Putamen (tissue), 1 donor: ENCODE measurements at regions not wholly inside any gene's neighbourhood (a gene's known extent, or its start where the extent isn't known, plus 50 kb on each side); places are given as distances from the start of the nearest gene placed in this dataset.

ENCODE experiments used
- DNase-seq: peaks from one replicate; pipeline ENCODE4 v3.0.0-alpha.2; 2016; ENCODE audit warnings: low spot score

DNA sequence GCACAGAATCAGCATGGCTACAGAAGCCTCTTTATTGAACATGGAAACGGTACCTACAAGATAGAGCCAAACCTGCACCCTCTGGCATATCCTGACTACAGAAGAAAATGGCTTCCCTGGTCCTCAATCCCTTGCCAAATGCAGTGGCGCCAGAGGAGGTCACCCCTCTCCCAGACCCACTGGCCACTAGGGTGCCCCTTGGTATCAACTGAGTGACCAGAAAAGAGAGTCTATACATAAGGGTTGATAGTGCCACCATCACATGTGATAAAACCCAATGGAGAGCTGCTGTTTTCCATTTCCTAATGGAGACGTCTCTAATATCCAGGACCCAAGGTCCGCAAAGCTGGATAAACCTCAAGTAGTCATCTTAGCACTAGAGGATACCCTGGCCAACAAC lies 52.7 kb upstream of the ALK start:
- no peak for DNase-seq

DNA sequence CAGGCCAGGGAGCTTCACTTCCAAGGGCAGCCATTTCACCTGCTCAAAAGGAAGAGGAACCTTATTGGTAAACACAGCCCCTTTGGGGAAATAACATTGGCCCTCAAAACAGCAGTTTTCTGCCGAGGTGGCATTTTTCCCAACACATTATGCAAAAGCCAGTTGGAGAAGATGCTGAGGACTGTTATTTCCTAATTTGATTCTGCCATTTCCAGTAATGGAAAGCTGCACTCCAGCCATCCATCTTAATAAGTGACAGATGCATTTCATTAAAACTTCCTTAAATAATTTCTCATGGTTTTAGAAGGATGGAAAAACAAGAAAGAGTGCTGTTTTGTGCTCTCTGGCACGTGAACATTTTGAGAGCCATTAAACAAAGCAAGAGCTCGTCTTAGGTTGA lies 55.9 kb upstream of the ALK start:
- no peak for DNase-seq

DNA sequence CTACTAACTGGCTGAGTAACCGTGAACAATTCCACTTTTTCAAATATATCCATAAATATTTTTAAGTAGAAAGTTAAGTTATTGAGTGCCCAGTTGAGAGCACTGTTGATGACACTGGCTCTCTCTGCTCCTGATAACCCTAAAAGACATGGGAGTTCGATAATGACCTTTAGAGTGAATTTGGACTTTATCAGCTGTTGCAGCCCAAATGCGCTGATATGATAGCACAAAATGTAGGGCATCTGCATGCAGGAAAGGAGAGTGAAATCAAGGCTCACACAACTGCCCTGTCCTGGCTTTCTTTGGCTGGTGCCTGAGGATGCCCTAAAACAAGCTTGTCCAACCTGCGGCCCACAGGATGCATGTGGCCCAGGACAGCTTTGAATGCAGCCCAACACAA lies 60.0 kb upstream of the ALK start:
- no peak for DNase-seq

DNA sequence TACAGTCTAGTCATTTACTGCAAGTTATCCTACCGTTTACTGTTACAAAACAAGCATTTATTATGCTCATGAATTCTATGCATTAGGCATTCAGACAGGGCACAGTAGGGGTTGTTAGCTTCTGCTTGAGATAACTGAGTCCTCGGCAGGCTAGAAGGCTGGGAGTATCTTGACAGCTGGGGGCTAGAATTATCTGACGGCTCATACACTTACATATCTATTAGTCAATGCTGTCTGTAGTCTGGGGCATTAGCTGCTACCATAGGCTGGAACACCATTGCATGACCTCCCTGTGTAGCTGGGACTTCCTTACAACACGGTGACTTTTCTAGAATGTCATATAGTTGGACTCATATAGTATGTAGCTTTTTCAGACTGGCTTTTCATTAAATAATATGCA lies 61.9 kb upstream of the ALK start:
- no peak for DNase-seq

DNA sequence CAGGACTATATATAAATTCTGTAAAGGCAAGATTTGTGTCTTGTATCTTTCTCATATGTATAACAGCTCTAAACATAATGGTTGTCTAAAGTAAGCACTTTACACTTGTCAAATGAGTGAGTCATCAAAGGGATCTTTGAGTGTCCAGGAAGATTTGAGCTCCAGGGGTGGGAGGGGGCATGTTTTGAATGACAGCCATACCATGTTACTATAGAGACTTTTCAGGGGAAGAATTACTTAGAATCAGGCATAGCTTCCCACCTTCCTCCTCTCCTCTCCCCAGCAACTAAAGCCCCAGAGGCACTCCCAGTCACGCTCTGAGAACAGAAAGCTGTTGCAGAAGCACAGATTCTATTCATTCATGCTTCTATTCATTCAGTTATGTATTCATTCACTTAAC lies 65.8 kb upstream of the ALK start:
- DNase-seq, result no peak

DNA sequence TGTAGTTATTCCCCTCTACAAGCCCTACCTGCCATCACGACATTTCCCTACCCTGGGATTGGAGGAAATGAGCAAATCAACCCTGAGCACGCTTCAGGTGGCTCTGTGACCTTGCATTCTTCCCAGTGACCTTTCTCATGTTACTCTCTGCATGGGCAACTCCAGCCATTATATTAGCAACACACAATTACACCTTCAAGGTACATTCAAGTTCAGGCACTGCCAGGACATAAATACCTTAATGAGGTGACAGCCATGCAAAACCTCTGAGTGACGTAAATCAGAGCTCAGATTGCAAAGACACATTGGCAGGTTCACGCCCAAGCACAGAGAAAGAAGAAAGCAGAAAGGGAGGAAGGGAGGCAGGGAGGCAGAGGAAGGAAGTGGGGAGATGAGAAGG lies 68.7 kb upstream of the ALK start:
- no peak for DNase-seq

DNA sequence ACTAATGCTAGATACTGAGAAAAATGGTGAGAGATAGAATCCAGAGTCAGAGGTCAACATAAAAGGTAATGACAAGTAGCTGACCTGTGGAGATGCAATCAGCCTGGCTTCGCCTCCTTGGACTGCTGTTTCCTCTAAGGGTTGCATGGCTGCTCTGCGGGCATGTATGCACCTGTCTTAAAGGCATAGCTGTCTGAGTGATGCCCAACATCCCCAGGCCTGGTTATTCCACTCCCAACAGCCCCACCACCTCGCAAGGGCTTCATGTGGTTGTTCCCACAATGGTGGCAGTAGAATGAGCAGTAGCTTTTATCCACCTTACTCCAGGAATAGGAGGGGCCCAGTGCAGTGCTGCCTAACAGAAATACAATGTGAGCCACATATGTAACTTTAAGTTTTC lies 69.7 kb upstream of the ALK start:
- DNase-seq, result no peak

DNA sequence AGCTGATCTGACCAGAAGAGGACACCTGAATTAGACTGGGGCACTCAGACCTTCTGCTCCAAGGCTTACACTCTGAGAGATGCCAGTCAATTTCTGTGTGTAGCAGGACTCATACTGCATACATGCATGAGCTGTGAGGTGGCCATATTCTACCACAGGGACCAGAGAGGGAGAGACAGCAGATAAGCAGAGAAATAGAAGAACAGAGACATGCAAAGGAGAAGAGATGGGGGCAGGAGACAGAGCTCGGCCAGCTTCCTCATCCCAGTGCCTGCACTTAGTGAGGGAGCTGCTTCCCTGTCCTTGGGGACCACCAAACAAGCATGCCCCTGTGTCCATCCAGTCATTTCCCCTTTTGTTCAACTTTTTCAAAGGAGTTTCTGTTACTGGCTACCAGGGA lies 73.9 kb upstream of the ALK start:
- no peak for DNase-seq

DNA sequence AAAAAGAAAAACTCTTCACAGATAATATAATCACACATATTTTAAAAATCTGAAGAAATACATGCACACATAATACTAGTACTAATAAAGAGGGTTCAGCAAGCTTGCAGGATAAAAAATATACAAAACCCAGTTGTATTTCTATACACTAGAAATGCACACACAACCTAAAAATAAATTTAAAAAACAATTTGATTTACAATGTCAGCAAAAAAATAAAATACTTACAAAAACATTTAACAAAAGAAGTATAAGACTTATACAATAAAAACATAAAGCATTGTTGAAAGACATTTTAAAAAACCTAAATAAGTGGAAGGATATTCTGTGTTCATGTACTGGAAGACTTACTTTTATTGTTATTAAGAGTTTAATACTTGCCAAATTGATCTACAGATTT lies 81.7 kb upstream of the ALK start:
- DNase-seq, result no peak

DNA sequence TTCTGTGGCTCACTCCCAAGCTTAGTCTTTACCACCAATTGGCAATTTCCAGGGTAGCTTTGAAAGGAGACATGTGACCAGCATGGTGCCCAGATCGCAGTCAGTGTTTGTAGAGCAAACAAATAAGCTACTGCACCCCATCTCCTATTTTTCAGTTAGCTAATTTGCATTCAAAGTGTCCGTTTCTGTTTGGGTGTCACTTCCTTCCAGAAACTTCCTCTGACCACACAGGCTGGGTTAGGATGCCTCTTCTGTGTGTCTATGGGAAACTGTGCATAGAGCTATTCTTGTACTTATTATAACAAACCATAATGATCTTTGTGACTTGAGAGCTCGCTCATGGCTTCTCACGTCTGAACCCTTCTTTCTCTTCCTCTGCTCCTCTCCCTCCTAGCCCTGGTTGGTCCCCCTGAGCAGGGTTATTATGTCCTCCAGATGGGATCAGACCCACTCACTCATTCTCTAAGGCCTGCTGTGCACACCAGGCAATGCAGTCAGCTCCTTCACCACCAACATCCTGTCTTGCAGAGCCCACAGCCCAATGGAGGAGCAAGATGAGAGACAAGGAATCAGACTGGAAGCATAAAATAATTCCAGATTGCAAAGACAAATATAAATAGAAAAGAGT lies 101.2 kb upstream of the ALK start:
- no peak for DNase-seq

DNA sequence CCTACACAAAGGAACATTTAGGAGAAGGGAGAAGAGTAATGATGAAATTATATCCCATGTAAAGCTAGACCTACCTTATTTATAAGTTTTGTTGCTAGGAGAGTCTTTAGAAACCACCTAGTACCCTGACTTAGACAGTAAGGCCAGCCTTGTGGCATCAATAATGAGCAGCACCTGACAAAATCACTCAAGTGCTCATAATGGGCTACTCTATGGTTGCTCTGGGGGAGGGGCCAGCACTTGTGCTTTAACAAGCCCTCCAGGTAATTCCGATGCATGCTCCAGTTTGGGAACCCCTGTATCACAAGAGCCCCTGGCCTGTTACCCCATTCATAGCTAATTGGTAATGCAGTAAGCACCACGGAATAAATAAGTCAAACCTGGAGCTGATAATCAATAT lies 102.9 kb upstream of the ALK start:
- no peak for DNase-seq

DNA sequence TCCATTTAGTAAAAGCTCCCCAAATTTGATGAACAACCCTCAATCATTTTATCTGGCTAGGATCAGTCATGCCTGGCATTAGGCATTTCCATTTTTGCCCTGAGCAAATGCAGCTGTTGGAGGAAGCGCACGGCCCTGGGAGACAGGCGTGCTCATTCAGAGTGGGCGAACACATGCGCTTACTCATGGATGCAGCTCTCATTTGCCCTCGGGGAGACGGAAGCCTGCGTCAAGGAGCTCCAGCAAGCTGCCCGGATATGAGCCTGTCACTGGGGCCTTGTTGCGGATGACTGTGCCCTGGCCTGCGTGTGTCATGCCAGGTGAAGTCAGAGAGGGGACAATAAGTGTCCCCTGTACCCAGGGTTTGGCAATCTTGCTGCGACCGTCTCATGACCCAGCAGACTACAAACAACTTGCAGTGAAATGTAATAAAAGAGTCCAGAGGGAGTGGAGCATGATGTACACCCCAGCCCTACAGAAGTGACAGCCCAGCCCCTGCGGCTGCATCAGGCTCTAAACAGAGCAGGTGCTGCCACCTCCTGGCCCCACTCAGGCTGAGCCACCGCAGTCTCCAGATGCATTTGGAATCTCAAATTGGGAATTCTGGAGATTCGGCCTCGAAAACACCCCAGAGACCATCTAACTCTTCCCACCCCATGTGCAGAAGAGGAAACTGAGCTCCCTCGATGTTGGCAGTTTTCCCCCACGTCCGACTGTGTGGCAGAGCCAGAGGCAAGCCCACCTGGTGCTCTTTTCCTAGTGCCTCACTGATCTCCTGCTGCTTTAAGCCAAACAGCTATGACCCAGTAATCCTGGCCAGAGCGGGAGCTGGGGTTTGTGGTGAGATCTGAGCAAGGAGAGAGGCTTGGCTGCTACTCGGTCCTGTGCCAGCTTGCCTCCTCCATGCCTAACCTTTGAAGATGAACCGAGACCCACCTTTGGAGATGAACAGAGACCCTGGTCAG lies 105.0 kb upstream of the ALK start:
- DNase-seq, result peak; percentile 34

DNA sequence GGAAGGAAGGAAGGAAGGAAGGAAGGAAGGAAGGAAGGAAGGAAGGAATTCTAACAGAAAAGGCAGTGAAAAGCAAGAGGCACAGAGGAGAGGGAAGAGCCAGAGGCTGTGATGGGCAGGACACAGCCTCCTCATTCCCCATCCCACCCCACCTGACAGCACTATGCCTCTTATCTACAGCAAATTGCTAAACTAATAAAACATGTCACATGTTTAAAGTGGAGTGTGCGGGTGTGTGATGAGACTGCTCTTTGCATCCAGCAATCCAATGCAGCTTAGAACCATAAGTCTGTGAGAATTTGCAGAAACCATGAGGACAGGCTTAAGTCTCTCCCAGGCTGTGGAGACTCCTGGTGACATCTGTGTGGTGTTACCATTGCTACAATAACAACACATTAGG lies 108.4 kb upstream of the ALK start:
- no peak for DNase-seq

DNA sequence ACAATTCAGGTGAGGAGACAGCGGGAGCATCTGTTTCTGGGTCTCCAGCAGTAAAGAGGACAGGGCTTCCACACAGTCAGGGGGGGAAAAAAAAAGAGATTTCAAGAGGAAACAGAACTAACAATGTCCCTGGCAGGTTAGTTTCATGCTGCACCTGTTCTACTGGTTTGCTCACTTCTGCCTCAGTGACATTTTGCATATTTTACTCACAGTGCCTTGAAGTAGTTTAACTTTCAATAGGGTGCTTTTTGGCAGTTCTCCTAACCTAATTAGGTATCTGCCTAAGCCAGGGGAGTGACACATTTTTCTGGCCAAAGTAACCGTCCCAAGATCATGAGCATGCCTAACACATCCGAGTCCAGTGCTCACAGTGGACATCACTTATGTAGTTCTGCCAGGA lies 109.0 kb upstream of the ALK start:
- no peak for DNase-seq

DNA sequence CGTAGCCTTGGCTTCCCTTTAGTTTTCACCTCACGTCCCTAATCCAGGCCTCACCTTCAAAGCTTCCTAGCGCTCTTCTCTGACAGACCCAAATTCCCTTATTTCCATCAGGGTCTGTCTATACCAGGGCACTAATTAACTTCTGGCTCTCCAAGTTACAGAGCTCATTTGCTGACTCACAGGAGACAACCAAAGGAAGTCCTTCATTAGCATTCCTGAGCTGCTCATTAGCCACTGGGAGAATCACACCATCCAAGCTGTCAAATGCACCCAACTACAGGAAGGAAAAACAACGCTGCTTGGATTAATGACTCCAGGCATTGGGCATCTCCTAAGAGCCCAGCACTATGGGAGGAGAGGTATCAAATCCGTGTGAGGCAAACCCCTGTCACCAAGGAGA lies 109.8 kb upstream of the ALK start:
- no peak for DNase-seq

DNA sequence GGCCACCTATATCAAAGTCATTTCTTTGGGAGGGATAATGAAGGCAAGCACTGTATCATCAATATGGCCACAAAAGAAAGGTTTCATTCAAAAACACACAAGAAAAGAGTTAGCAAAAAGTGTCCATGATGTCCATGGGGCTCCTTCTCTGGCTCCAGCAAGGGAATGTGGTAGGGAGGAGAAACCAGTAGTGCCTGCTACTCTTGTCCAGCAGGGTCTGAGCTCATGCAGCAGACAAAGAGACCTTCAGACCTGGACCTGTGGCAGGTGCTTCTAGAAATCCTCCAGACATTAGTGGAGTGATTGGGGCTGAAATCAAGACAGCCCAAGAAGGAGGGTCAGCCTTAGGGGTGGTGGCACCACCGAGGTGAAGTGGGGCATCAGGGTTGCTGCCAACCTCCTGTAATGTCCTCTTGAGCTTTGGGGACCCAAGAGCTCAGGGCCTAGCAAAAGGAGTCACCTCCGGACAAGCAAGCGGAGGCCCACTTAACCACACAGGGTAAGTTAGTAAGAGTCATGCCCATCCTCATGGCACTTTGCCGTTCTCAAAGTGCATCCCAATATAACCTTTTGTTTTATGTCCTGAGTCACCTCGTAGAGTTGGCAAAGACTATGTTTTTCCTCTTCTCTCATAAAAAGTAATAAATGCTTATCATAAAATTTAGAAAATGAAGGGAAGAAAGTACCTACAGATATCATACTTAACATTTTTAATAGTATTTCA lies 112.6 kb upstream of the YPEL5 start:
- no peak for DNase-seq

DNA sequence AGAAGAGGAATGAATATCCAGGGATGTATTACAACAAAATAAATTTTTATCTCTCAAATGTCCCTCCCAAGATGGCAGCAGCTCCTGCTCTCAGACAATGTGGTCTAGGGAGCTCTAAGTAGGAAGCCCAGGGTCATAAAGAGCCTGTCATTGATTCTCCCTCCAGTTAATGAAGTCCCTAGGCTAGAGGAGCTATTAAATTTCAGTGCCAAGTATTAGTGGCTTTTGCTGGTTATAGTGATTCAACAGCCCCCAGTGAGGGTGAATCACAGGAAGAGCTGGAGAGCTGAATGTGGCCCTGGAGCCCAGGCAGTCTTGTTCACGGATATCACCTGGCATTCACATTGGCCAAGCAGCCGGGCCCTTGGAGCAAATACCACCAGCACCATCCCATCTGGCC lies 109.8 kb upstream of the YPEL5 start:
- no peak for DNase-seq

DNA sequence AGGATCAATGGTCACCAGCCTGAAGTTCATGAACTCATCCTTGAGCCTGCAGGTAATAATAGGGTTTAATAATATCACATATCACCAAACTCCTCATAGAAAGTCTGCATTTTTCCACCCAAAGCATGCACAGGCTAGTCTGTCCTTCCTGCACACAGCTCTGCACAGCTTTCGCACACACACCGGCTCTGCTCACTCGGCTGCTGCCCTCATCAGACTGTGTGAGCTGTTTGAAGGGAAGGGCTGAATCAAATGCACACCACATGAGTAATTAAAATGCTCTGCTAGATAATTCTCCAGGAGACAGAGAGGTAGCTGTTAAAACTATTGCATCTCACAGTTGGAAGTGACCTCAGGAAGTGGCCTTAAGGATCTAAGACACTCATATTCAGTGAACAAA lies 108.4 kb upstream of the YPEL5 start:
- no peak for DNase-seq

DNA sequence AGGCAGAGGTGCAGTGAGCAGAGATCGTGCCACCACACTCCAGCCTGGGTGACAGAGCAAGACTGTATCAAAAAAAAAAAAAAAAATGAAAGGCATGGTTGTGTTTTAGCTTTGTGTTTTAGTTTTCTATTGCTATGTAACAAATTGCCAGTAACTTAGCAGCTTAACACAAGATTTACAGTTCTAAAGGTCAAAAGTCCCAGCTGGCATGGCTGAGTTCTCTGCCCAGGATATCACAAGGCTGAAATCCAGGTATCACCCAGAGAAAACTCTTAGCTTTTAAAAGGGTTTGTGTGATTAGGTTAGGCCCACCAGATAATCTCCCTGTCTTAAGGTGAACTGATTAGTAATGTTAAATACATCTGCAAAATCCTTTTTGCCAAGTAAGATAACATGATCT lies 107.7 kb upstream of the YPEL5 start:
- DNase-seq, result no peak

DNA sequence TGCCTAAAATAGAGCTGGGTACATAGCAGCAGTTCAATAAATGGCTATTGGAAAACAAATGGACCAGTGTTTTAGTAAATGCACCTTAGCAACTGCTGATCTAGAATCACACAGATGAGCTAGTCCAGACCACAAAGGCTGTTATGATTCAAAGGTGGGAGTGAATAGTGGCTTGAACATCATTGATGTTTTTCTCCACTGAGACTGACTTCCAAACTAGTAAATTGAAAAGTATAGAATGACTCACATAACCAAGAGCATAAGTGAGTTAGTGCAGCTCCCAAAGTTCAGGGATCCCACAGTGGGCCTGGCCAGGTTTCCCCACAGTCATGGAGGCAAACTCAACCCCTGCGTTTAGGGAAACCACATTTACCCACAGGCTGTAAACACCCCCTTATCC lies 106.7 kb upstream of the YPEL5 start:
- DNase-seq, result no peak

DNA sequence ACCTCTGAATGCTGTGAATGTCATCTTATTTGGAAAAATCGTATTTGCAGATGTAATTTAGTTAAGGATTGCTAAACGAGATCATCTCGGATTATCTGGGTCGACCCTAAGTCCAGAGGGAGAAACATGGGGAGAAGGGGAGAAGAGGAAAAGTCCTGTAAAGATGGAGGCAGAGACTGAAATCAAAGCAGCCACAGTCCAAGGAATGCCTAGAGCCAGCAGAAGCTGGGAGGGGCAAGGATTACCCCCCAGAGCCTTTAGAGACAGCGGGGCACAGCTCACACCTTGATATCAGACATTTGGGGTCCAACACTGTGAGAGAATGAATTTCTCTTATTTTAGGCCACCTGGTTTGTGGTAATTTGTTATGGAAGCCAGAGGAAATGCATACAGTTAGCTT lies 104.9 kb upstream of the YPEL5 start:
- no peak for DNase-seq

DNA sequence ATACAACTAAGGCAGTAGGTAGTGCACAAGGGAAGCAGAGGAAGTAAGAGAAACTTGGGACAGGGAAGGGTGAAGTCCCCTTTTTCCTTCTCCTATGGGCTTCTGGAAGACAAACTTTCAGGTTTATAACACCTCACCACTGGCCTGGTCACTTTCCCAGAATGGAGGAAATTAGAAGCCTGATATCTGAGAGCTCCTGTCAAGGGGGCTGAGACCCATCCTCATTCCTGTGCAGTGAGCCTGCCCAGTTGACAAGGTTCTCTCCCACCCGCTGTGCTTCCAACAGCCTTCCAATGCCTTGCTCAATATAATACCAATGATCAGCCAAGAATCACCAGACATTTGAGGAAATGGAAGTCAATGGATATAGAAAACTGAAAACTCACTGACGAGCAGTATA lies 100.4 kb upstream of the YPEL5 start:
- no peak for DNase-seq

DNA sequence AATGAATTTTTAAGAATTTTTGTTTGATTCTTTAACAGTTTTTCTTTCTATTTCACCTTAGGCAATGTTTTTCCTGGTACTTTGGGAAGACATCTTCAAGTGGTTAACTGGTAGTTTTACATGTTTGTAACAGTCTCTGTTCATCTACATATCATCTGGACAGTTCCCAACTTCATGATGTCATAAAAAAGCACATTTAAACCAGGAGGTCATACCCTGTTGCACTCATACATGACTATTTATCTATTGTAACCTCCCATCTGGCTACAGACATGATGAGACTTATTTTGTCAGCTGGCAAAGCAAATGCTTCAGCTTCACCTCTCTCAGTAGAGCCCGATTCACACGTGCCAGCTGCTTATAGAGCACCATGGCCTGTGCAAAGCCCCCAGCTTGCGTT lies 99.8 kb upstream of the YPEL5 start:
- DNase-seq, result no peak
